Neuronal stem cell (in vitro differentiated cells): ENCODE measurements at regions not wholly inside any gene's neighbourhood (a gene's known extent, or its start where the extent isn't known, plus 50 kb on each side); places are given as distances from the start of the nearest gene placed in this dataset.

Experiments
- DNase-seq: peaks from one replicate; pipeline ENCODE4 v3.0.0-alpha.2; 2013; ENCODE audit warnings: low spot score
- H2AFZ ChIP-seq: one replicate; pipeline ENCODE4 v1.6.1; 2013; ENCODE audit warnings: mild to moderate bottlenecking, low read length, inconsistent platforms
- H2AK5ac ChIP-seq: 2 replicates; pipeline ENCODE4 v1.6.1; 2013; ENCODE audit warnings: low read depth, mild to moderate bottlenecking, inconsistent platforms, low read length, moderate library complexity, mixed read lengths
- H2BK120ac ChIP-seq: 2 replicates; pipeline ENCODE4 v1.6.1; 2013; ENCODE audit warnings: low read depth, mild to moderate bottlenecking, inconsistent platforms, low read length, moderate library complexity, mixed read lengths
- H2BK12ac ChIP-seq: one replicate; pipeline ENCODE4 v1.6.1; 2013; ENCODE audit warnings: low read length, inconsistent platforms
- H2BK15ac ChIP-seq: 2 replicates; pipeline ENCODE4 v1.6.1; 2013; ENCODE audit warnings: mild to moderate bottlenecking, low read length, inconsistent platforms, mixed read lengths
- H2BK5ac ChIP-seq: one replicate; pipeline ENCODE4 v1.6.1; 2013; ENCODE audit warnings: inconsistent platforms, mild to moderate bottlenecking, low read length, moderate library complexity
- H3K14ac ChIP-seq: one replicate; pipeline ENCODE4 v1.6.1; 2013; ENCODE audit warnings: low read length, inconsistent platforms
- H3K18ac ChIP-seq: 2 replicates; pipeline ENCODE4 v1.6.1; 2013; ENCODE audit warnings: low read length, inconsistent platforms
- H3K23ac ChIP-seq: 2 replicates; pipeline ENCODE4 v1.6.1; 2013; ENCODE audit warnings: low read depth, mild to moderate bottlenecking, mixed read lengths, low read length, inconsistent platforms; ENCODE audit not compliant: poor library complexity
- H3K27ac ChIP-seq: replicated peaks from 3 replicates; pipeline ENCODE4 v1.5.1; 2013; ENCODE audit warnings: low read length, inconsistent platforms
- H3K27me3 ChIP-seq, 3 experiments: 2 replicates each; pipeline ENCODE4 v1.6.1; 2013; ENCODE audit warnings: low read length in 3 of 3, mild to moderate bottlenecking in 2 of 3, inconsistent platforms in 1 of 3, low read depth in 1 of 3, mixed read lengths in 1 of 3, moderate library complexity in 1 of 3; ENCODE audit not compliant: control insufficient read depth in 3 of 3, insufficient read depth in 3 of 3
- H3K36me3 ChIP-seq, 2 donors: replicated peaks in 1 of 2; 2 replicates each; pipeline ENCODE4 v1.6.1; 2013; ENCODE audit warnings: low read length in 2 of 2; ENCODE audit not compliant: control insufficient read depth in 2 of 2, insufficient read depth in 2 of 2
- H3K4ac ChIP-seq: 2 replicates; pipeline ENCODE4 v1.6.1; 2013; ENCODE audit warnings: inconsistent platforms, mild to moderate bottlenecking, low read length, moderate library complexity
- H3K4me1 ChIP-seq, 2 donors: 1 replicate in 1 of 2; 2 replicates in 1 of 2; pipeline ENCODE4 v1.6.1; 2013; ENCODE audit warnings: low read length in 2 of 2, low read depth in 1 of 2; ENCODE audit not compliant: control insufficient read depth in 2 of 2, insufficient read depth in 1 of 2
- H3K4me2 ChIP-seq: one replicate; pipeline ENCODE4 v1.6.1; 2013; ENCODE audit warnings: mild to moderate bottlenecking, low read length, inconsistent platforms; ENCODE audit not compliant: insufficient read depth, poor library complexity, severe bottlenecking
- H3K4me3 ChIP-seq, 2 donors: 2 replicates each; pipeline ENCODE4 v1.5.1; 2013; ENCODE audit warnings: low read length in 2 of 2, mild to moderate bottlenecking in 2 of 2, inconsistent platforms in 1 of 2, moderate library complexity in 1 of 2
- H3K79me1 ChIP-seq: one replicate; pipeline ENCODE4 v1.6.1; 2013; ENCODE audit warnings: low read depth, mild to moderate bottlenecking, inconsistent platforms, low read length, moderate library complexity
- H3K9ac ChIP-seq: one replicate; pipeline ENCODE4 v1.6.1; 2013; ENCODE audit warnings: mild to moderate bottlenecking, low read depth, low read length, inconsistent platforms; ENCODE audit not compliant: poor library complexity
- H3K9me3 ChIP-seq, 2 donors: replicated peaks in 1 of 2; 2 replicates each; pipeline versions ENCODE3 to v1.6.1; 2013; ENCODE audit warnings: low read length in 2 of 2, mild to moderate bottlenecking in 2 of 2, inconsistent platforms in 1 of 2, low read depth in 1 of 2, mixed read lengths in 1 of 2, moderate library complexity in 1 of 2; ENCODE audit not compliant: control insufficient read depth in 2 of 2, insufficient read depth in 1 of 2
- H4K8ac ChIP-seq: one replicate; pipeline ENCODE4 v1.6.1; 2013; ENCODE audit warnings: low read depth, mild to moderate bottlenecking, inconsistent platforms, low read length, moderate library complexity
- H4K91ac ChIP-seq: one replicate; pipeline ENCODE4 v1.6.1; 2013; ENCODE audit warnings: low read length, low read depth, mild to moderate bottlenecking, inconsistent platforms; ENCODE audit not compliant: poor library complexity
- WGBS, 2 donors: extraction: QIAGEN DNeasy Blood & Tissue Kit; methylation state at CpG; one replicate each; pipeline ENCODE4 v1.1.7; 2013; ENCODE audit warnings: missing lambda C conversion rate in 2 of 2, mixed read lengths in 1 of 2; ENCODE audit not compliant: insufficient read length in 2 of 2, insufficient replicate concordance in 1 of 2; ENCODE audit errors: extremely low coverage in 2 of 2; 5-methylcytosine and 5-hydroxymethylcytosine counted together

DNA sequence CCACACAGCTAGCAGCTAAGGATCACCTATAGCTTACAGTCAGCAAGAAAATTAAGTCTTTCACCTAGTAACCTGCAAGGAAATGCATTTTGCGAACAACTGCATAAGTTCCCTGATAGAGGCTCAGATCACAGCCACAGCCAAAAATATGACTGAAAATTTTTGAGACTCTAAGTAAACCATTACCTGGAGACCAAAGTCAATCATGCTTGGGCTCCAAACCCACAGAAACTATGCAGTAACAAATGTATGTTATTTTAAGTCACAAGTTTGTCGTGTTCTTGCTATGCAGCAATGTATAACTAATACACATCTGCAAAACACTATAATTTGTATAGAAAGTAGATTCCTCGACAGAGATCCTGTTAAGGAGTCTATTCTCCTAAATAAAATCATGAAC, 1025.7 kb upstream of the RAG2 start:
- Histone ChIP-seq H2BK12ac (no peak overlapping the region), H3K4me2 (no peak overlapping the region), H3K9me3 (no peaks in the 10 kb centered on the region), H3K18ac (no peak overlapping the region), H3K79me1 (no peaks in the 10 kb centered on the region), H3K9ac (no peak overlapping the region), H3K4ac (no peak overlapping the region), H4K91ac (no peak overlapping the region), H2BK15ac (no peak overlapping the region), H3K4me1 (no peaks in the 10 kb centered on the region), H3K4me3 (no peak overlapping the region), H3K27me3 (no peaks in the 10 kb centered on the region), H3K23ac (no peak overlapping the region), H3K27ac (no peak overlapping the region), H2AFZ (no peak overlapping the region), H4K8ac (no peak overlapping the region), H2AK5ac (no peak overlapping the region), H2BK5ac (no peak overlapping the region), H3K36me3 (no peaks in the 10 kb centered on the region), H2BK120ac (no peak overlapping the region), H3K14ac (no peak overlapping the region)
- no peak for DNase-seq
- WGBS, 2 donors: no CpG with 5 or more reads among the region's 3 CpGs

DNA sequence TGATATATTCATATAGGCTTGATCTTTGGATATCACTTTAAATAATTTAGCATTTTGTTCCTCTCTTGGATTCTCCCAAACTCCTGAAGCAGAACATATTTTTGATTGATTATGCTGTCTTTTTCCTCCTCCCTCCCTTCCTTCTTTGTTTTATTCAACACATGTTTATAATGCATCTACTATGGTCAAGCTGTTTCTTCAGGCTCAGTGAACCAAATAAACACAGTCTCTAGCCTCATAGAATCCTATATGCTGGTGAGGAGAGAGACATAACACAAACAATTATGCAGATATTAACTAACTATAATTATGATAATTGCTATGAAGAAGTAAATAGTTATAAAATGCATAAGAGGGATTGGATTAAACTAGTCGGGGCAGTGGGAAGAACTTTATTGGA, 1023.6 kb upstream of the RAG2 start:
- no peak overlapping the region for H3K4me2 ChIP-seq
- no peak overlapping the region for H3K9ac ChIP-seq
- H2BK15ac ChIP-seq: no peak overlapping the region
- no peak overlapping the region for H3K4me3 ChIP-seq
- no peaks in the 10 kb centered on the region for H3K27me3 ChIP-seq
- H2BK12ac ChIP-seq: no peak overlapping the region
- H3K27ac ChIP-seq: no peak overlapping the region
- no peak overlapping the region for H3K14ac ChIP-seq
- no peak overlapping the region for H3K4ac ChIP-seq
- H2AK5ac ChIP-seq: no peak overlapping the region
- WGBS, 2 donors: no CpG with 5 or more reads among the region's 1 CpG
- no peaks in the 10 kb centered on the region for H3K36me3 ChIP-seq
- H2AFZ ChIP-seq: no peak overlapping the region
- H3K23ac ChIP-seq: no peak overlapping the region
- H3K79me1 ChIP-seq: no peaks in the 10 kb centered on the region
- H3K9me3 ChIP-seq: no peaks in the 10 kb centered on the region
- no peaks in the 10 kb centered on the region for H3K4me1 ChIP-seq
- H3K18ac ChIP-seq: no peak overlapping the region
- H4K8ac ChIP-seq: no peak overlapping the region
- no peak overlapping the region for H2BK5ac ChIP-seq
- H4K91ac ChIP-seq: no peak overlapping the region
- DNase-seq: no peak
- H2BK120ac ChIP-seq: no peak overlapping the region

DNA sequence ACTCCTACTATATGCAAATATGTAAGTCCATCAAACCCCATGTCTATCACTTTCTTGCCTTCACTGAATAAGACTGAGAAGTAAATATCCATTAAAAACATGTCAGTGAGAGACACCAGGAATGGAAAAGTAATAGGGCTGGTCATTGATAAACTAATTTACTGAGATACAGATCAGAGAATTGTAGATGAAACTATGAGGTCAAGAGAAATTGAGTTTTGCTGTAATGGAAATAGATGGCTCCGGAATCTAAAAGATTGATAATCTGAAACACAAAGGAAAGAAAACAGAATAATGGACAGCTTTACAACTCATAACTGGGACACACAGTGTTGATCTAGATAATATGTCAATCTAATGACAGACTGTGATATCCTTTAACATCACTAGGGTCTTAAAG, 1018.3 kb upstream of the RAG2 start:
- Histone ChIP-seq H3K14ac (no peak overlapping the region), H4K8ac (no peak overlapping the region), H3K27ac (no peak overlapping the region), H2AK5ac (no peak overlapping the region), H3K9ac (no peak overlapping the region), H3K4me3 (no peak overlapping the region), H3K23ac (no peak overlapping the region), H3K4ac (no peak overlapping the region), H3K79me1 (no peaks in the 10 kb centered on the region), H3K4me2 (no peak overlapping the region), H3K9me3 (no peaks in the 10 kb centered on the region), H3K27me3 (no peaks in the 10 kb centered on the region), H2AFZ (no peak overlapping the region), H3K18ac (no peak overlapping the region), H2BK15ac (no peak overlapping the region), H2BK12ac (no peak overlapping the region), H3K4me1 (no peaks in the 10 kb centered on the region), H2BK5ac (no peak overlapping the region), H4K91ac (no peak overlapping the region), H3K36me3 (no peaks in the 10 kb centered on the region), H2BK120ac (no peak overlapping the region)
- DNase-seq: no peak
- WGBS, 2 donors: no CpG with 5 or more reads among the region's 1 CpG

DNA sequence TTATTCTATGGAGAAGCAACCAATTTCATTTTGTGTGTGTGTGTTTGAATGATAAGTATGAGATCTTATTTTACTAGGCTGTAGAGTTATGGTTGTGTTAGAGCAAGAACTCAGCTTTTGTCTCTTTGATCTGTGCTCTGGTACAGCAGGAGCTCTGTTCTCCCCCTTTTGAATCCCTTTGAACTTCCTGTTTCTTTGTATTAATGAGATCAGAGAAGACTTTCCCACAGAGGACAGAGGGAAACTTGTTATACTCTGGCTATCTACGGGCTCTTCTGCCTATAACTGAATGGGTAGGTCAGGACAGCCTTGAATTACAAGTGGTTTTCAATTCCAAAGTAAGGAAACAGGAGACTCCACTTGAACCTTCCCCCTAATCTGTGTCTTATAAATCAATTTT, 1015.0 kb upstream of the RAG2 start:
- Histone ChIP-seq H2AFZ (peak overlapping the region; percentile 18), H2BK120ac (no peak overlapping the region), H3K9ac (no peak overlapping the region), H3K4me3 (no peak overlapping the region), H3K4ac (no peak overlapping the region), H3K27ac (no peak overlapping the region), H2BK5ac (no peak overlapping the region), H3K4me1 (no peaks in the 10 kb centered on the region), H3K27me3 (no peaks in the 10 kb centered on the region), H3K14ac (no peak overlapping the region), H3K18ac (no peak overlapping the region), H4K91ac (no peak overlapping the region), H3K23ac (no peak overlapping the region), H2BK12ac (no peak overlapping the region), H3K4me2 (no peak overlapping the region), H3K9me3 (no peaks in the 10 kb centered on the region), H2AK5ac (no peak overlapping the region), H4K8ac (no peak overlapping the region), H3K79me1 (no peaks in the 10 kb centered on the region), H2BK15ac (no peak overlapping the region), H3K36me3 (no peaks in the 10 kb centered on the region)
- WGBS, 2 donors: no CpG with 5 or more reads among the region's 1 CpG
- DNase-seq: no peak
